SIG-M5 treated with dmso at 0.1 percent for 504 hours (cell line): ENCODE measurements at regions not wholly inside any gene's neighbourhood (a gene's known extent, or its start where the extent isn't known, plus 50 kb on each side); places are given as distances from the start of the nearest gene placed in this dataset.
"Not testable (repeated sequence)": the region's sequence is repeated elsewhere in the genome, so short reads cannot be mapped to it uniquely, and the experiment has no call there.

Source experiments
- DNase-seq: peaks from one replicate; lab custom pipeline; 2025; ENCODE audit not compliant: unreplicated experiment; lab: John Stamatoyannopoulos, UW

- not testable (repeated sequence) for DNase-seq
Measured at GRCh38 chr4:119437515-119437914, 115.6 kb upstream of the FABP2 start.

- not testable (repeated sequence) for DNase-seq
Measured at GRCh38 chr4:119408561-119409224, 86.8 kb upstream of the FABP2 start.

- not testable (repeated sequence) for DNase-seq
Measured at GRCh38 chr4:119406721-119407460, 85.0 kb upstream of the FABP2 start.

GRCh38 chr4:119406041-119406440 is 84.1 kb upstream of the FABP2 start:
- DNase-seq, result not testable (repeated sequence)

GRCh38 chr4:119402322-119403308 is 80.7 kb upstream of the FABP2 start:
- peak; percentile 45 for DNase-seq

- DNase-seq, result not testable (repeated sequence)
Measured at GRCh38 chr4:119395701-119396100, 73.8 kb upstream of the FABP2 start.

- DNase-seq, result no peak
Measured at GRCh38 chr4:119394826-119395225, 72.9 kb upstream of the FABP2 start.

- not testable (repeated sequence) for DNase-seq
Measured at GRCh38 chr4:119388791-119389190, 66.9 kb upstream of the FABP2 start.

GRCh38 chr4:119374616-119375015 is 52.7 kb upstream of the FABP2 start:
- not testable (repeated sequence) for DNase-seq

- not testable (repeated sequence) for DNase-seq
Measured at GRCh38 chr4:119372316-119373062, 50.6 kb upstream of the FABP2 start.
